NT2/D1 (cell line): ENCODE measurements at regions not wholly inside any gene's neighbourhood (a gene's known extent, or its start where the extent isn't known, plus 50 kb on each side); places are given as distances from the start of the nearest gene placed in this dataset.

Source experiments
- DNase-seq: peaks from one replicate; pipeline ENCODE4 v3.0.0-alpha.2; 2011; ENCODE audit warnings: low read depth, low spot score
- H3K27me3 ChIP-seq: 2 replicates; pipeline ENCODE4 v1.6.0; 2011; ENCODE audit warnings: mild to moderate bottlenecking; ENCODE audit not compliant: insufficient read length, insufficient read depth
- H3K36me3 ChIP-seq: 2 replicates; pipeline ENCODE4 v1.6.1; 2011; ENCODE audit warnings: mild to moderate bottlenecking, low read length, mixed read lengths; ENCODE audit not compliant: insufficient read depth, insufficient read length
- H3K4me1 ChIP-seq: 2 replicates; pipeline ENCODE4 v1.5.1; 2011; ENCODE audit not compliant: insufficient read depth, insufficient read length
- H3K4me3 ChIP-seq: 2 replicates; pipeline ENCODE4 v1.5.1; 2011; ENCODE audit warnings: low read depth; ENCODE audit not compliant: insufficient read length
- H3K9ac ChIP-seq: 2 replicates; pipeline ENCODE4 v1.6.0; 2011; ENCODE audit warnings: low read depth; ENCODE audit not compliant: insufficient read length
- H3K9me3 ChIP-seq: 2 replicates; pipeline ENCODE4 v1.5.1; 2011; ENCODE audit warnings: mild to moderate bottlenecking, low read length; ENCODE audit not compliant: insufficient read depth
- SUZ12 ChIP-seq: IDR thresholded peaks from 2 replicates; pipeline ENCODE4 v1.6.1; 2011; ENCODE audit not compliant: insufficient read length, insufficient read depth; ENCODE audit errors: extremely low read depth
- YY1 ChIP-seq: IDR thresholded peaks from 2 replicates; pipeline ENCODE4 v1.6.1; 2011; ENCODE audit not compliant: insufficient read length, insufficient read depth
- ZNF274 ChIP-seq: IDR thresholded peaks from 2 replicates; pipeline ENCODE4 v1.6.1; 2011; ENCODE audit warnings: mild to moderate bottlenecking, low read depth, low read length

DNA sequence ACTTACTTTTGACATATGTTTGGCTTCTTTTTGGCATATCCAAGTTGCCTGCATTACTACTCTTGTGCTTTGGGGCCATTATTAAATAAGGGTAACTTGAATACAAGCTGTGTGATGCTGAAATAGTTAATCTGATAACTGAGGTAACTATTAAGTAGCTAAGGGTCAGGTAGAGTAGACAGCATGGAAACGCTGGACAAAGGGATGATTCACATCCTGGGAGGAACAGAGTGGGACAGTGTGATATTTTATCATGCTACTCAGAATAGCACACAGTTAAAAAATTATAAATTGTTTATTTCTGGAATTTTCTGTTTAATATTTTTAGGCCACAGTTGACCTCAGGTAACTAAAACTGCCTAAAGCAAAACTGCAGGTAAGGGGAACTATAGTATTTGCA is 483.9 kb downstream of the RFPL4B start:
- no peaks in the 10 kb centered on the region for H3K27me3 ChIP-seq
- H3K9me3 ChIP-seq = no peaks in the 10 kb centered on the region
- no peak overlapping the region for H3K9ac ChIP-seq
- TF ChIP-seq ZNF274 = no peak
- TF ChIP-seq YY1 = no peak
- TF ChIP-seq SUZ12 = no peak
- no peak for DNase-seq
- no peaks in the 10 kb centered on the region for H3K36me3 ChIP-seq
- H3K4me1 ChIP-seq = no peaks in the 10 kb centered on the region
- no peak overlapping the region for H3K4me3 ChIP-seq

DNA sequence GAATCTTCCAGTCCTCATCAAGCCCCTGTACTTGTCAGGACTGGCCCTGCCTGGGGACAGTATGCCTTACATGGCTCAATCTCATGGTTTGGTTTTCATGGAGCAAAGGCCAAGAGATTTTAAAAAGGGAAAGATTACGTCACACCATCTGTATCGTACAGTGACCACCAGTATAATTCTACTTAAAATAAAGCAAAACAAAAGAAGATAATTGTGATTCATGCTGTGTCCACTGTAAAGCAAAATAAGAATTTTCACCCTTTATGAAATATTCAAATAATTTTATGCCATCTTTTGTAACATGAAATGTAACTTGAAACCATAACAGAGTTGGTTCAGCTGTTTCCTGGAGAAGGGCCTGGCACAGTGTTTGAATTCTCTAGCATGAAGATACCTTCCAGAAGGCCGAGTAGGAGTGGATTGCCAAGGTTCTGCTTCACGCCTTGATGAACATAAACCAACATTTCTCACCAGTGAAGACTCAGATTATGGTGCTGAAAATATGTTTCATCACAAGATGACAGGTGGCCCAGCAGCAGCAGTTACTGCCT is 486.5 kb downstream of the RFPL4B start:
- no peaks in the 10 kb centered on the region for H3K36me3 ChIP-seq
- no peak overlapping the region for H3K4me3 ChIP-seq
- H3K27me3 ChIP-seq = no peaks in the 10 kb centered on the region
- no peak for DNase-seq
- no peaks in the 10 kb centered on the region for H3K4me1 ChIP-seq
- TF ChIP-seq YY1 (no peak), ZNF274 (no peak)
- H3K9me3 ChIP-seq = no peaks in the 10 kb centered on the region
- no peak overlapping the region for H3K9ac ChIP-seq

GRCh38 chr6:112835078-112835477 is 487.9 kb downstream of the RFPL4B start:
- Histone ChIP-seq H3K4me1 (no peaks in the 10 kb centered on the region), H3K36me3 (no peaks in the 10 kb centered on the region), H3K27me3 (no peaks in the 10 kb centered on the region), H3K9me3 (no peaks in the 10 kb centered on the region), H3K4me3 (no peak overlapping the region), H3K9ac (no peak overlapping the region)
- TF ChIP-seq YY1 (no peak), ZNF274 (no peak), SUZ12 (no peak)
- DNase-seq = no peak

DNA sequence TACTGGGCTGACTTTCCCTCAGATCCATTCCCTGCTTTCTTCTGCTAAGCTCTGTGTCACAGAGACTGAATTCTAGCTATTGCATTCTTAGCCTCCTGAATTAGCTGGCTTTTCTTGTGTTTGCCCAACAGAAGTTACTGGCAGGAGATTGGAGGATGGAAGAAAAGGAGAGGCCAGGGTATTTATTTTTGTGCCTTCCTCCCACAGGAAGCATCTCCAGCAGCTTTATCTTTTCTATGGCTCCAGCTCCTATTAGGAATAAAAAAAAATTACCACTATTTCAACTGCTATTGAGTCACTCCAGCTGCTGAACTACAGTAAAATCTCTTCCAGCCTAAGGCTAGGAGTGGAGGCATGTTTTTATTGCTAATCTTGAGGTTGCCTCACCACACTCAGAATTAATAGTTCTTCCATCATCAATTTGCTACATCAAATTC is 492.4 kb downstream of the RFPL4B start:
- no peak for DNase-seq
- Histone ChIP-seq H3K4me3 (no peak overlapping the region), H3K9me3 (no peaks in the 10 kb centered on the region), H3K9ac (no peak overlapping the region), H3K27me3 (no peaks in the 10 kb centered on the region), H3K36me3 (no peaks in the 10 kb centered on the region), H3K4me1 (no peaks in the 10 kb centered on the region)
- no peak for TF ChIP-seq YY1
- no peak for TF ChIP-seq ZNF274
- no peak for TF ChIP-seq SUZ12

DNA sequence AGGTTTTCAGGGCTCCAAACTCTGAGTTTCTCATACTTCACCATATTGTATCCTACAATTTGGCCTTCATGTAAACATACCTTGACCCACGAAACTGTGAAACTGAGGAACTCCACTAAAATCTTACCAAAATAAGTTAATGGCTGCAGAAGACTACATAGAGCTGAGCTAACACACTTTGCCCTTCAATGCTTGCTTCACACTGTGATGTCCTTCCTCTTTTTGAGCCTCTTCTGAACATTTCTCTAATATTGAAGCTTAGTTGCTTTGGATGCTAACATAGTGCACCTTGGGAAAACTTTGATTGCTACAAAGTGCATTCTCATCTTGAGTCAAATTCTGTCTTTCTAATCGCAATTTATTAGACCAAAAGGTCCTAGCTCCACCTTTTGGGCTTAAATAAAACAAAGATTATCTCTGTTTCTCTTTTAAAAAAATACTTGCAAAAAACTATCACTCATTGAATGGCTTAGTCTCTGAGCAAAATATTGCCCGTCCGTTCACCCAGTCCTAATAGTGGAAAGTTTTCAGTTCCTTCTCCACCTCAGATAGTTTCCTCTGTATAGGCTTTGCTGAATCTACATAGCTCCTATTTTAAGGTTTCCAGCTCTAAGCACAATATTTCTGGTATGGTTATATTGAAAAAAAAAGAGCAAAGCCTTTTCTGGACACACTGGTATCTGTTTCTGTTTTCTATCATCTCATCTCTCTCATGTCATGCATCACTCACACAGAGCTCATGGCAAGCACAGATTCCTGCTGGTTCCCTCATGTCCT is 494.6 kb downstream of the RFPL4B start:
- Histone ChIP-seq H3K9ac (no peak overlapping the region), H3K36me3 (no peaks in the 10 kb centered on the region), H3K27me3 (no peaks in the 10 kb centered on the region), H3K4me1 (no peaks in the 10 kb centered on the region), H3K4me3 (no peak overlapping the region), H3K9me3 (no peaks in the 10 kb centered on the region)
- TF ChIP-seq ZNF274 = no peak
- TF ChIP-seq SUZ12 = no peak
- TF ChIP-seq YY1 = no peak
- DNase-seq = no peak

- Histone ChIP-seq H3K27me3 (no peaks in the 10 kb centered on the region), H3K36me3 (no peaks in the 10 kb centered on the region), H3K9ac (no peak overlapping the region), H3K9me3 (no peaks in the 10 kb centered on the region), H3K4me3 (no peak overlapping the region), H3K4me1 (no peaks in the 10 kb centered on the region)
- TF ChIP-seq SUZ12 (no peak), YY1 (no peak), ZNF274 (no peak)
- no peak for DNase-seq
These were observed 495.2 kb downstream of the RFPL4B start for GRCh38 chr6:112842330-112842685.

DNA sequence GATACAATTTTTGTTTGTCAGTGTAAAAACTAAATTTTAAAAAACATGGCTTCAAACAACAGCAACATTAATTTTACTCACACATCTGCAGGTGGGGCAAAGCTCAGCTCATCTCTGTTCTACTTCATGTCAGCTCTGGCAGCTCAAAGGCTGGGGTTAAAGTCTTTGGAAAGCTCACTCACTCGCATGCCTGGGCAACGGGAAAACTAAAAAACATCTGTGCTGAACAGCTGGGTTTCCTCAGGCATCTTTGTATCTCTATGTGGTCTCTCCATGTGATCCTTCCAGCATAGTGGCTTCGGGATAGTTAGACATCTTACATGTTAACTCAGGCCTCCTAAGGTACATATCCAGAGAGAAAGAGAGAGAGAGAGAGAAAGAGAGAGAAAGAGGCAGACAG is 499.6 kb downstream of the RFPL4B start:
- no peaks in the 10 kb centered on the region for H3K36me3 ChIP-seq
- no peaks in the 10 kb centered on the region for H3K4me1 ChIP-seq
- H3K9me3 ChIP-seq = no peaks in the 10 kb centered on the region
- no peak overlapping the region for H3K4me3 ChIP-seq
- H3K9ac ChIP-seq = no peak overlapping the region
- H3K27me3 ChIP-seq = no peaks in the 10 kb centered on the region
- TF ChIP-seq ZNF274 (no peak), YY1 (no peak), SUZ12 (no peak)
- DNase-seq = no peak
